ENCODE measurements at regions not wholly inside any gene's neighbourhood (a gene's known extent, or its start where the extent isn't known, plus 50 kb on each side); places are given as distances from the start of the nearest gene placed in this dataset.
"Not testable (repeated sequence)": the region's sequence is repeated elsewhere in the genome, so short reads cannot be mapped to it uniquely, and the experiment has no call there.

GRCh38 chr22:25281675-25282345 lies 62.4 kb downstream of the CRYBB2 start:
- DNase-seq (ENCODE audit: low read depth), result no peak

DNA sequence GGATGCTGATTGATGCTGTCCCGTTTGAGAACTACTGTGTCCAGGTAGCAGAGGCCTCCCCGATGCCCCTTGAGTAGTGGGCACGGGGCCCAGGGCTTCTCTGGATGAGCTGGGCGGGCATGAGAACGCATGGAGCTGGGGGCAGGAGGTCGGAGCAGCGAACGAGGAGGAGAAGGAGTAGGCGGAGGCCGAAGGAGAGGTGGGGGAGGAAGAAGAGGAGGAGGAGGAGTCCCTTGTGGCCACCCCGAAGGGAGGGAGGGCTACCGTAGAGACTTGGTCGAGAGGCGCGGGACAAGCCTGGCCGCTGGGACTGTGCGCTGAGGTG lies 62.9 kb downstream of the CRYBB2 start:
- DNase-seq (ENCODE audit: low read depth), result no peak

DNA sequence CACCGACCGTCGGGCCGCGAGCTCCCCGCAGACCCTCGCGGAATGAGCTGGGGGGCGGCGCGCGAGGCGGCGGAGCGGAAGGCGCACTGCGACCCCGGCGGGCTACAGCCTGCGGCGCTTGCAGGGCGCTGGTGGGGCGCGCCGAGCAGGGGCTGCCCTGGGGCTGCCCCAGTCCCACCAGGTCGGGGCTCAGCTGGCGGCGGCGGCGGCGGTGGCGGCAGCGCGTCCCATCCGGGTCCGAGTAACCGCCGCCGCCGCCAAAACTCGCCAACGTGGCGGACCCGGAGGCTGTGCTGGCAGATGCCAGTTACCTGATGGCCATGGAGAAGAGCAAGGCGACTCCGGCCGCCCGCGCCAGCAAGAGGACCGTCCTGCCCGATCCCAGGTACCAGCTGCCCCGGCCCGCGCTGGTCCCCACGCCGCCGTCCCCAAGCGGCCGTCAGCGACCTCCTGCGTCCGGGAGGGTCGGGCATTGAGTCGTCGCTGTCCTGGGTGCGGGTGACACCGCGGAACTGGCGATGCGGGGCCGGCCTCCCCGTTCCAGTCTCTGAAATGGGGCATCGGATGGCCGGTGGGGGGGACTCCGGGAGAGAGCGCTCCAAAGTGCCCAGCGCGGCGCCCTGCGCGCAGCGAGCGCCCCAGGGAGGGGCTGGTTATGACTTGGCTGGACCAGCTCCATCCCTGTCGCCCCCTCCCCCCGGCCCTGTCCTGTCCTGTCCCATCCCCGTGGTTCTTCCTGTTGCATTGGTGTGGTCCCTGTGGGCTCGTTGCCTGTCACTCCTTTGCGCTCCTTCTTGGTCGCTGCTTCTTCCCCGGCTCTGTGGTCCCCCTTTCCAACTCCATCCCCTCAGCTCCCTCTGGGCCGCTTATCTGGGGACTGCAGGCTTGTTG lies 63.5 kb downstream of the CRYBB2 start:
- DNase-seq (ENCODE audit: low read depth), result no peak

GRCh38 chr22:25288481-25288880 lies 69.0 kb downstream of the CRYBB2 start:
- not testable (repeated sequence) for DNase-seq (ENCODE audit: low read depth)

DNA sequence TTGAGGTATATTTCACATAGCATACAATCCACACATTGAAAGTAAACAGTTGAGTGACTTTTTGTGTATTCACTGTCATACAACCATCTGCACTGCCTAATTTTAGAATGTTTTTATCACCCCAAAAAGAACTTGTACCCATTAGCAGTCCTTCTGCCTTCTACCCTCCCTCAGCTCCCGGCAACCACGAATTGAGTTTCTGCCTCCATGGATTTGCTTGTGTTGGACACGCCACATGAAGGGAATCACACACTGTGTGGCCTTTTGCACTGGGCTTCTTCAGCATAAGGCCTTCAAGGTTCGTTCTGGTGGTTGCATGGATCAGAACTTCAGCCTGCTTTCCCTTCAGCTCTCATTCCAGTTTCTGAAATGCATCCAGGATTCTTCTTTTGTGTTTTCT lies 82.5 kb downstream of the CRYBB2 start:
- not testable (repeated sequence) for DNase-seq (ENCODE audit: low read depth)

GRCh38 chr22:25309586-25309985 lies 90.1 kb downstream of the CRYBB2 start:
- DNase-seq (ENCODE audit: low read depth), result not testable (repeated sequence)

DNA sequence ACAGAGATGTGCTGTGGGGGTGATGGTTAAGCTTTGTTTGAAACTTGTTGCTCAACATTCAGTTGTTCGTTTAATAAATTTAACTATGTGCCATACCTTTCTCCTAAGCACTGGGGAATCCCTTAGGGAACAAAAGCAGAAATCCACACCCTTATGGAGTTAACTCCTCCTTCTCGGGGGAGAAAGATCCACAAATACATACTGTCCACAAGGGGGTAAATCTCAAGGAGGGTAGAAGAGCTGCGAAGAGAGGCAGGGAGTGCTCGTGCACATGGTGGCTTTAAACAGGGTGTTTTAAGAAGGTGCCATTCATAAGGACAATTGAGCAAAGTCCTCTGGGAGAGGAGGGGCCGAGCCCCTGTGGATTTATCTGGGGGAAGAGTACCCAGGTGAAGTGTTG lies 92.5 kb downstream of the CRYBB2 start:
- DNase-seq (ENCODE audit: low read depth), result not testable (repeated sequence)

GRCh38 chr22:25318081-25318823 lies 98.8 kb downstream of the CRYBB2 start:
- DNase-seq (ENCODE audit: low read depth), result no peak

DNA sequence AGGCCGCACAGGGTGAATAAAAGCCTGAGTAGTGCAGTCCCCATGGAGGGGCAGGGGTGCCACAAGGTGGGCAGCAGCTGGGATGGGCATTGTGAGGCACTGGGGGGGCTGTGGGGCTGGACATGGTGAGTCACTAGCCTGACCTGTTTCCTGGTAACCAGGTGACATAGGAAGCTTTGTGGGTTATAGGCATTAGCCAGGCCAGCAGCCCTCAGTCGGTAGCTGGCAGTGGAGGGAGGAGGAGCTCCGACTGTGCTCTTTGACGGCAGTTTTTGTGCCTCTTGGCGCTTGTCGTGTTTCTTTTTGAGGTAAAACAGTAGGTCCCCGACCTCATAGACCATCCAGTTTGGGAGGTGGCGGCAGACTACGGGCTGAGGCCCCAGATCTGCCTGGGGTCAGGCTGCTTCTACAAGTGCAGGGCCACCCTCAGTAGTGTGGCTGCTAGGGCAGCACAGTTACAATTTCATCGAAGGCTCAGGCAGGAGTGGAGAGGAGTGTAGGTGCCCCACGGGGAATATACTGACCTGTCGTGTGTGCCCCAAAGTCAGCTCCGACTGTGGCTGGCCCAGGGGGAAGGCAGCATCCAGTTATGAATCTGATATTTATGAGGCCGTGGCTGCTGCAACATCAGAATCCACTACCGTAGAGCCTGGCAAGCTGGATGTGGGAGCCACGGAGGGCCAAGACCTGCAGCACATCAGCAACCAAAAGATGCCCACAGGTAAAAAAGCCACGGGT lies 107.7 kb downstream of the CRYBB2 start:
- DNase-seq (ENCODE audit: low read depth), result no peak

GRCh38 chr22:25331050-25331449 lies 111.6 kb downstream of the CRYBB2 start:
- DNase-seq (ENCODE audit: low read depth), result no peak

GRCh38 chr22:25331911-25332310 lies 112.5 kb downstream of the CRYBB2 start:
- DNase-seq (ENCODE audit: low read depth), result not testable (repeated sequence)

GRCh38 chr22:25332386-25332785 lies 112.9 kb downstream of the CRYBB2 start:
- DNase-seq (ENCODE audit: low read depth), result no peak

DNA sequence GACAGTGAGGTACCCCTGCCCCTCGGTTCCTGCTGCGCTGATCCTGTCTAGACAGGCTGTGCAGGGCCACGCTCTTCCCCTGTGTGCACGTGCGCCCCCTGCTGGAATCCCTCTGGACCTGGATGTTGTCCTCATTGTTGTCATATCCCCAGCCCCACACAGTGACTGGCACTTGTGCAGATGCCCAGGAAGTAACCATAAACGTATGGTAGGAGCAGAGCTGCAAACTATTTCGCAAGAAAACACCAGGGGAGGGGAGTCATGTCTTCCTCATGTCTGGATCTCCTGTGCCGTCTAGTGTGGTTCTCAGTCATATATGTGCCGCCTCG lies 114.7 kb downstream of the CRYBB2 start:
- peak; percentile 61 for DNase-seq (ENCODE audit: low read depth)

DNA sequence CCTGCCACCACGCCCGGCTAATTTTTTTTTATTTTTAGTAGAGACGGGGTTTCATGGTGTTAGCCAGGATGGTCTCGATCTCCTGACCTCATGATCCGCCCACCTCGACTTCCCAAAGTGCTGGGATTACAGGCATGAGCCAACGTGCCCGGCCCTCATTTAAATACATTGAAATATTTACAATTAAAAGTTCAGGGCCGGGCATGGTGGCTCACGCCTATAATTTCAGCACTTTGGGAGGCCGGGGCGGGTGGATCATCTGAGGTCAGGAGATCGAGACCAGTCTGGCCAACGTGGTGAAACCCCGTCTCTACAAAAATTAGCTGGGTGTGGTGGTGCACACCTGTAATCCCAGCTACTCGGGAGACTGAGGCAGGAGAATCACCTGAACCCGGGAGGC lies 115.2 kb downstream of the CRYBB2 start:
- not testable (repeated sequence) for DNase-seq (ENCODE audit: low read depth)

DNA sequence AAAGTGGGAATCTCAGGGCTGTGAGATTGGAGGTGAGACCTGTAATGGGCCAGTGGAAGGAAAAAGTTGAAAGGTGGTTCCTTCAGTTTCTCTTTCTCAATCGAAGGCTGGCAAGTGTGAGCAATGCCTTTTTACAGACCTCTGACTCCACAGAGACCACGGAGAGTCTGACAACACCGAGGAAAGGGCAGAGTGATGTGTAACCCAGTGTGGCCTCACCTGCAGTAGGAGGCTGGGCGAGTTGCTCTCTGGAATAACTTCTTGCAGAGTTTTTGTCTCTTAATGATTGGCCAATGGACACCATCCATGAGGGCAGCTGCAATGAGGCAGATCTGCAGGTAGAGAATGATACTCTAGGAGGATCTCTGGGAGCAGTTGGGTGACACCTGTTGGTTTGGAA lies 115.8 kb downstream of the CRYBB2 start:
- not testable (repeated sequence) for DNase-seq (ENCODE audit: low read depth)

- DNase-seq (ENCODE audit: low read depth), result not testable (repeated sequence)
Measured at GRCh38 chr22:25340536-25340935, 121.1 kb downstream of the CRYBB2 start.

GRCh38 chr22:25344366-25344765 lies 124.9 kb downstream of the CRYBB2 start:
- DNase-seq (ENCODE audit: low read depth), result not testable (repeated sequence)

DNA sequence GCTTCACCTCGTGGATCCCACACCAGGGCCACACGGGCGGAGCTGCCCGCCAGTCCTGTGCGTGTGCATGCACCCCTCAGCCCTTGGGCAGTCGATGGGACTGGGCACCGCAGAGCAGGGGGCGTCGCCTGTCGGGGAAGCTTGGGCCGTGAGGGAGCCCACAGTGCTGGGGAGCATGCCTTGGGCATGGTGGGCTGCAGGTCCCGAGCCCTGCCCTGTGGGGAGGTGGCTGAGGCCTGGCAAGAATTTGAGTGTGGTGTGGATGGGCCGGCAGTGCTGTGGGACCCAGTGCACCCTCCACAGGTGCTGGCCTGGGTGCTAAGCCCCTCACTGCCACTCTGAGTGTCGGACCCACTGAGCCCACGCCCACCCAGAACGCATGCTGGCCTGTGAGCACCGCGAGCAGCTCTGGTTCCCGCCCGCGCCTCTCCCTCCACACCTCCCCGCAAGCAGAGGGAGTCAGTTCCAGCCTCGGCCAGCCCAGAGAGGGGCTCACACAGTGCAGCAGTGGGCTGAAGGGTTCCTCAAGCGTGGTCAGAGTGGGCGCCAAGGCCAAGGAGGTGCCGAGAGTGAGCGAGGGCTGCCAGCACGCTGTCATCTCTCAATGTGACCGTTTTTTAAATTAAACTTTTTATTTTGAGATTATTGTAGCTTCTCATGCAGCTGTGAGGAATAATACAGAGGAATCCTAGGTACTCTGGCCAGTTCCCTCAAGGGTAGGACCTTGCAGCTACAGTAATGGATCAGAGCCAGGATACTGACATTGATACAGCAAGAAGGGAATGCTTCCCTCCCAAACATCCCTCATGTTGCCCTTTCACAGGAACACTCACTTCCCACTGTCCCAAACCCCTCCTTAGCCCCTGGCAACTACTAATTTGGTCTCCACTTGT lies 127.7 kb downstream of the CRYBB2 start:
- no peak for DNase-seq (ENCODE audit: low read depth)

DNA sequence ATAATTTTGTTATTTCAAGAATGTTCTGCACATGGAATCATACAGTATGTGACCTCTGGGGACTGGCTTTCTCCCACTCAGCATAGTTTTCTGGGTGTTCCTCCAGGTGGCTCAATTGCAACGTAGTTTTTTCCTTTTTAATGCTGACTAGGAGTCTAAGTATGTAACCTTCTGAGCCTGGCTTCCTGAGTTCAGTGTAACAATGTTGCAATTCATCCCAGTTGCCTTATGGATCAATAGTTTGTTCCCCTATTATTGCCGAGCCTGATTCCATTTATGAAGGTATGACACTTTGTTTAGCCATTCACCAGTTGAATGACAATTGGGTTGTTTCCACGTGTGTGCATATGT lies 128.3 kb downstream of the CRYBB2 start:
- DNase-seq (ENCODE audit: low read depth), result no peak

- no peak for DNase-seq (ENCODE audit: low read depth)
Measured at GRCh38 chr22:25348391-25348790, 129.0 kb downstream of the CRYBB2 start.

DNA sequence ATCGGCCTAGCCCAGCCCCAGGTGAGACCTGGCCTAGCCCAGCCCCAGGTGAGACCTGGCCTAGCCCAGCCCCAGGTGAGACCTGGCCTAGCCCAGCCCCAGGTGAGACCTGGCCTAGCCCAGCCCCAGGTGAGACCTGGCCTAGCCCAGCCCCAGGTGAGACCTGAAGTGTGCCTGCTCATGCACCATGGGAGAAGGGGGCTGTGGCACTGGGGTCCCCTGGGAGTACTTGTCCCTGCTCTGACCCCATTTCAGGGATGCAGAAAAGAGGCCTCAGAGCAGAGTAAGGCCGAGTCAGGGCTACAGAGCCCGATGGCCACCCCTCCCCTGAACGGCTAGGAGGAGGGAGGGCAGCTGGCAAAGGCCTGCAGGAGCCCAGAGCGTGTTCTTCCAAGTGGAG lies 129.6 kb downstream of the CRYBB2 start:
- not testable (repeated sequence) for DNase-seq (ENCODE audit: low read depth)
